ENCODE measurements at regions not wholly inside any gene's neighbourhood (a gene's known extent, or its start where the extent isn't known, plus 50 kb on each side); places are given as distances from the start of the nearest gene placed in this dataset.

GRCh38 chr11:31910950-31911576 lies 99.9 kb upstream of the PAX6 start:
- intact Hi-C loops (cut with micrococcal nuclease; ENCODE audit: unreplicated experiment): no loop called here
- Histone ChIP-seq H3K9me2 (ENCODE audit: insufficient read depth, low read length) (no peaks in the 10 kb centered on the region), H2AFZ (ENCODE audit: low read length) (no peak overlapping the region), H4K20me1 (ENCODE audit: insufficient read depth, low read length) (no peaks in the 10 kb centered on the region), H3K4me3 (ENCODE audit: low read depth, low read length, poor library complexity, severe bottlenecking) (no peak overlapping the region), H3K4me1 (ENCODE audit: insufficient read depth, low read length, poor library complexity, severe bottlenecking) (no peaks in the 10 kb centered on the region), H3K4me2 (ENCODE audit: low read length) (no peak overlapping the region), H3K27ac (ENCODE audit: low read depth, low read length, poor library complexity, severe bottlenecking) (no peak overlapping the region), H3K79me2 (ENCODE audit: insufficient read depth, low read depth, low read length) (no peaks in the 10 kb centered on the region), H3K9me3 (ENCODE audit: low read length) (no peaks in the 10 kb centered on the region), H3K36me3 (ENCODE audit: insufficient read depth, low read length) (no peaks in the 10 kb centered on the region)
- BruUV-seq (replicated peaks): no TSS peak
- TF ChIP-seq EZH2phosphoT487 (IDR thresholded peaks at IDR 0.05; ENCODE audit: borderline replicate concordance, low read depth, low read length): no peak
- TF ChIP-seq, protein P1, sequence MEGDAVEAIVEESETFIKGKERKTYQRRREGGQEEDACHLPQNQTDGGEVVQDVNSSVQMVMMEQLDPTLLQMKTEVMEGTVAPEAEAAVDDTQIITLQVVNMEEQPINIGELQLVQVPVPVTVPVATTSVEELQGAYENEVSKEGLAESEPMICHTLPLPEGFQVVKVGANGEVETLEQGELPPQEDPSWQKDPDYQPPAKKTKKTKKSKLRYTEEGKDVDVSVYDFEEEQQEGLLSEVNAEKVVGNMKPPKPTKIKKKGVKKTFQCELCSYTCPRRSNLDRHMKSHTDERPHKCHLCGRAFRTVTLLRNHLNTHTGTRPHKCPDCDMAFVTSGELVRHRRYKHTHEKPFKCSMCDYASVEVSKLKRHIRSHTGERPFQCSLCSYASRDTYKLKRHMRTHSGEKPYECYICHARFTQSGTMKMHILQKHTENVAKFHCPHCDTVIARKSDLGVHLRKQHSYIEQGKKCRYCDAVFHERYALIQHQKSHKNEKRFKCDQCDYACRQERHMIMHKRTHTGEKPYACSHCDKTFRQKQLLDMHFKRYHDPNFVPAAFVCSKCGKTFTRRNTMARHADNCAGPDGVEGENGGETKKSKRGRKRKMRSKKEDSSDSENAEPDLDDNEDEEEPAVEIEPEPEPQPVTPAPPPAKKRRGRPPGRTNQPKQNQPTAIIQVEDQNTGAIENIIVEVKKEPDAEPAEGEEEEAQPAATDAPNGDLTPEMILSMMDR (conservative IDR thresholded peaks at IDR 0.05; ENCODE audit: low read length): no peak
- POLR2A ChIA-PET: interaction anchor here (0.5 kb wide), 1 partner anchor 32 kb away, joined by 3 read pairs; no protein-coding TSS in a partner anchor
- CTCF ChIA-PET (ENCODE audit: unreplicated experiment): interaction anchor here (0.6 kb wide), 1 partner anchor 1433 kb away, joined by 4 read pairs; no protein-coding TSS in a partner anchor
- DNase-seq (ENCODE audit: low spot score): no peak

DNA sequence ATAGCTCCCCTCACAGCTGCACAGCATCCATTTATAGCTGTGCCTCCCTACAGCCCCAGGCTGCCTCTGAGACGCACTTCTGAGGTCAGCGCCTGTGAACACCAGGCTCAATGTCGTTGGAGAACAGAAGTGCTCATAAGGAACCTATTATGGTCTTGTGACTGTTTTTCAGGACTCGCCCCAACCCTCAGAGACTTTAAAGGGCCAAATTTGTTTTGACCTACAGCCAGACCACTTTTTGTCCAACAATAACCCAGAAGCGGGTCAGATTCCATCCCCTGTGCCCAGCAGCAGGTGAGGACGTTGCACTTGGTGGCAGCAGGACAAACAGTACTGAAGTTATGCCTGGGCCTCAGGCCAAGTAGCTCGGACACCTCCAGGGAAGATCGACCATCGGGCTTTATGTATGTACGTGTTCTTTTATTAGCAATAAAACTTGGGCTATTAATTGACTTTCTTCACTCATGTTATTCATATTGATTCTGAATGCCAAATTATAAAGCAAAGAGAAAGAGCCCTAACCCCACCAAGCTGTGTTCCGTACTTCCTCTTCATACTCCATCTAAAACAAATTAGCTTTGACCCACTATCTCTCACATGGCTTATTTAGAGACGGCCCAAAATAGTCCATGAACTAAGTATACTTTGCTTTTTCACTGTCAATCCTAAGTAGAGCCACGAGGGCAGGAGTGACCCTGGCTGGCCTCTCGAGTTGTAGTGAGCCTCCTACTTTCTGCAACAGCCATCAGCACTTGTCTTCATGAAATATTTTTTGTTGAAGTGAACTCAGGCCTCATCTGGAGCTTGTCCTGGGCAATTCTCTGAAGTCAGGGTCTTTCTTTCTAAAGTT lies 92.3 kb upstream of the PAX6 start:
- H2AFZ ChIP-seq (ENCODE audit: low read length): no peak overlapping the region
- no peaks in the 10 kb centered on the region for H3K79me2 ChIP-seq (ENCODE audit: insufficient read depth, low read depth, low read length)
- H3K4me2 ChIP-seq (ENCODE audit: low read length): no peak overlapping the region
- no peaks in the 10 kb centered on the region for H3K36me3 ChIP-seq (ENCODE audit: insufficient read depth, low read length)
- BruUV-seq (replicated peaks): no TSS peak
- DNase-seq (ENCODE audit: low spot score): no peak
- no peak overlapping the region for H3K4me3 ChIP-seq (ENCODE audit: low read depth, low read length, poor library complexity, severe bottlenecking)
- no peaks in the 10 kb centered on the region for H3K9me2 ChIP-seq (ENCODE audit: insufficient read depth, low read length)
- ChIA-PET CTCF (ENCODE audit: unreplicated experiment) (no interaction called here), POLR2A (no interaction called here)
- H4K20me1 ChIP-seq (ENCODE audit: insufficient read depth, low read length): no peaks in the 10 kb centered on the region
- no peak overlapping the region for H3K27ac ChIP-seq (ENCODE audit: low read depth, low read length, poor library complexity, severe bottlenecking)
- no peak for TF ChIP-seq EZH2phosphoT487 (IDR thresholded peaks at IDR 0.05; ENCODE audit: borderline replicate concordance, low read depth, low read length)
- TF ChIP-seq, protein P1 (conservative IDR thresholded peaks at IDR 0.05; ENCODE audit: low read length): no peak
- intact Hi-C loops (cut with micrococcal nuclease; ENCODE audit: unreplicated experiment): no loop called here
- no peaks in the 10 kb centered on the region for H3K4me1 ChIP-seq (ENCODE audit: insufficient read depth, low read length, poor library complexity, severe bottlenecking)
- no peaks in the 10 kb centered on the region for H3K9me3 ChIP-seq (ENCODE audit: low read length)

DNA sequence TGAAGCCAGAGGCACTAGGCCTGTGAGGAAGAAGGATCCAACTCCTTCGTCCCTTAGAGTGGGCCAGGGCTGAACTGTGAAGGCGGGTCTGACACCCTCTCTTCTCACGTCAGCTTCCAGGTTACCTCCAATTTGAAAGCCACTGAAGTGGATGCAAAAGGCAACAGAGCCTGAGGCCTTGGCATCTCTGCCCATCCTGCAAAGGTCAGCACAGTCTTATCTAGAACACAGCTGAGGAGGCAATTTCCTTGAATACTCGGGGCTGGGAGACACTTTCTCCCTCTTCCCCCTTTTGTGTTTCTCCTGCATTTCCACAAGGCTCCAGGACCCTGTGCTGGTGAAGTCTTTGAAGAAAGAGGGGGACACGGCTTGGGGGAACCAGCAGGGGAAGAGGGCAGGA lies 91.6 kb upstream of the PAX6 start:
- no peaks in the 10 kb centered on the region for H3K4me1 ChIP-seq (ENCODE audit: insufficient read depth, low read length, poor library complexity, severe bottlenecking)
- CTCF ChIA-PET (ENCODE audit: unreplicated experiment): no interaction called here
- no peaks in the 10 kb centered on the region for H4K20me1 ChIP-seq (ENCODE audit: insufficient read depth, low read length)
- no peak for DNase-seq (ENCODE audit: low spot score)
- no peak overlapping the region for H3K4me2 ChIP-seq (ENCODE audit: low read length)
- no TSS peak for BruUV-seq (replicated peaks)
- no peaks in the 10 kb centered on the region for H3K79me2 ChIP-seq (ENCODE audit: insufficient read depth, low read depth, low read length)
- POLR2A ChIA-PET: no interaction called here
- H3K9me3 ChIP-seq (ENCODE audit: low read length): no peaks in the 10 kb centered on the region
- H2AFZ ChIP-seq (ENCODE audit: low read length): no peak overlapping the region
- H3K27ac ChIP-seq (ENCODE audit: low read depth, low read length, poor library complexity, severe bottlenecking): no peak overlapping the region
- H3K4me3 ChIP-seq (ENCODE audit: low read depth, low read length, poor library complexity, severe bottlenecking): no peak overlapping the region
- intact Hi-C loops (cut with micrococcal nuclease; ENCODE audit: unreplicated experiment): no loop called here
- TF ChIP-seq EZH2phosphoT487 (IDR thresholded peaks at IDR 0.05; ENCODE audit: borderline replicate concordance, low read depth, low read length): no peak
- TF ChIP-seq, protein P1 (conservative IDR thresholded peaks at IDR 0.05; ENCODE audit: low read length): no peak
- H3K9me2 ChIP-seq (ENCODE audit: insufficient read depth, low read length): no peaks in the 10 kb centered on the region
- no peaks in the 10 kb centered on the region for H3K36me3 ChIP-seq (ENCODE audit: insufficient read depth, low read length)
